Suprapubic skin (tissue), 4 donors: ENCODE measurements at regions not wholly inside any gene's neighbourhood (a gene's known extent, or its start where the extent isn't known, plus 50 kb on each side); places are given as distances from the start of the nearest gene placed in this dataset.

ENCODE experiments used
- DNase-seq, 2 donors: peaks; one replicate each; pipeline ENCODE4 v3.0.0-alpha.2; 2019; ENCODE audit warnings: low spot score in 2 of 2
- H3K27ac ChIP-seq: fragments of 200-600 bp; sonication (generic); one replicate; pipeline ENCODE4 v1.5.1; 2019
- H3K27me3 ChIP-seq: fragments of 200-600 bp; sonication (generic); one replicate; pipeline ENCODE4 v1.5.1; 2019
- H3K36me3 ChIP-seq: fragments of 200-600 bp; sonication (generic); one replicate; pipeline ENCODE4 v1.5.1; 2019
- H3K4me1 ChIP-seq: fragments of 200-600 bp; sonication (generic); one replicate; pipeline ENCODE4 v1.5.1; 2019
- H3K4me3 ChIP-seq: fragments of 200-600 bp; sonication (generic); one replicate; pipeline ENCODE4 v1.5.1; 2019; ENCODE audit warnings: mild to moderate bottlenecking
- H3K9me3 ChIP-seq: fragments of 200-600 bp; sonication (generic); one replicate; pipeline ENCODE4 v1.5.1; 2019
- CTCF ChIP-seq, 2 donors: fragments of 200-600 bp in 1 of 2; fragments of 450-650 bp in 1 of 2; sonication (generic) in 1 of 2; IDR thresholded peaks; one replicate each; pipeline ENCODE4 v1.5.1; 2016 to 2019; ENCODE audit warnings: antibody characterized with exemption in 2 of 2, mild to moderate bottlenecking in 1 of 2, moderate library complexity in 1 of 2
- EP300 ChIP-seq: sonication (generic); formaldehyde crosslinking; IDR thresholded peaks from one replicate; pipeline ENCODE4 v1.6.1; 2017; ENCODE audit warnings: antibody characterized with exemption
- POLR2A ChIP-seq, 2 donors: fragments of 450-650 bp; IDR thresholded peaks; one replicate each; pipeline ENCODE4 v1.6.1; 2017; ENCODE audit warnings: antibody characterized with exemption in 2 of 2, mild to moderate bottlenecking in 2 of 2, moderate library complexity in 2 of 2
- POLR2AphosphoS5 ChIP-seq, 3 donors: sonication (generic); formaldehyde crosslinking; IDR thresholded peaks; one replicate each; pipeline ENCODE4 v1.6.1; 2017; ENCODE audit warnings: antibody characterized with exemption in 3 of 3
- WGBS: methylation state at CpG from one replicate; pipeline ENCODE4 v1.1.5; 2018; 5-methylcytosine and 5-hydroxymethylcytosine counted together

DNA sequence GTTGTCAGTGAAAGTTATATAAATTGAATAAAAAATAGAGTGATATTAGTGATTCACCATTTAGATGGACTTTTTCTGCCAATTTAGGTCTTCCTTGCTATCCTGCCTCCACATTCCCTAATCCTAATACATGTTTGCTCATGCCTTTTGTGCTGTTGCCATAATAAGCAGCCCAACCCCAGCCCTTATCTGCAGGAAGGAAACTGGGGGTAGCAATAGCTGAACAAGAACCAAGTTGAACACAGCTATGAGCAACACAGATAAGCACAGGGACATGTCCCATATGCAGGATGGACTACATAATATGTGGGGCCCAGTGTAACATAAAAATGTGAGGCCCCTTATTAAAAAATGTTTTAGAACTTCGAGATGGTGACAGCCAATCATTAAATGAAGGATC is 91.2 kb upstream of the AHR start:
- Histone ChIP-seq H3K27me3 (no peaks in the 10 kb centered on the region), H3K27ac (no peak overlapping the region), H3K4me3 (no peak overlapping the region), H3K4me1 (no peaks in the 10 kb centered on the region), H3K36me3 (no peaks in the 10 kb centered on the region), H3K9me3 (no peaks in the 10 kb centered on the region)
- TF ChIP-seq EP300 (no peak), CTCF (IDR thresholded peaks at IDR 0.05) (no peak), POLR2AphosphoS5 (IDR thresholded peaks at IDR 0.05) (no peak), POLR2A (IDR thresholded peaks at IDR 0.05) (no peak)
- no peak for DNase-seq
- 71% methylated on average over 1 of the region's 1 CpG for WGBS

DNA sequence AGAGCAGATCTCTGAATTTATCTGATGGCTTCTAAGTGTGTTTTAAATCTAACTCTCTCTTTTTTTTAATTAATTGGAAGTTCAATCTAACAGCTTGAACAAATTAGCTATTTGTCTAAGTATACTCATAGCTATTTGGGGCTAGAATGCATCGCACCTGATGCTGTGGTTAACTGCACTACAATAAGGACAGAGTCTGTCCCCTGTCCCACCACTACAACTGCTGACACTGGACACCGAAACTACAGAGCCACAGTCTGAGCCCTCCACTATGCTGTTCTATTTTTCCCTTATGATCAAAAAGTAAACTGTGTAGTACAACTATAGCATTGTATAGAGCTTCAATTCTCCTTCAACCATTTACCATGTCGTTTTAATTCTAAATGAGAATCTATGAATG is 89.4 kb upstream of the AHR start:
- no peaks in the 10 kb centered on the region for H3K9me3 ChIP-seq
- TF ChIP-seq POLR2A (IDR thresholded peaks at IDR 0.05) (no peak), EP300 (no peak), POLR2AphosphoS5 (IDR thresholded peaks at IDR 0.05) (no peak), CTCF (IDR thresholded peaks at IDR 0.05) (no peak)
- no peak overlapping the region for H3K27ac ChIP-seq
- DNase-seq: no peak
- no peak overlapping the region for H3K4me3 ChIP-seq
- no peaks in the 10 kb centered on the region for H3K36me3 ChIP-seq
- no peaks in the 10 kb centered on the region for H3K27me3 ChIP-seq
- H3K4me1 ChIP-seq: no peaks in the 10 kb centered on the region
- WGBS: 94% methylated on average over 3 of the region's 3 CpGs

- no peak for DNase-seq
- Histone ChIP-seq H3K27me3 (no peaks in the 10 kb centered on the region), H3K4me3 (no peak overlapping the region), H3K36me3 (no peaks in the 10 kb centered on the region), H3K4me1 (no peaks in the 10 kb centered on the region), H3K27ac (no peak overlapping the region), H3K9me3 (no peaks in the 10 kb centered on the region)
- no peak for TF ChIP-seq EP300
- 98% methylated on average over 1 of the region's 1 CpG for WGBS
Measured at GRCh38 chr7:17211307-17211836, 87.1 kb upstream of the AHR start.

DNA sequence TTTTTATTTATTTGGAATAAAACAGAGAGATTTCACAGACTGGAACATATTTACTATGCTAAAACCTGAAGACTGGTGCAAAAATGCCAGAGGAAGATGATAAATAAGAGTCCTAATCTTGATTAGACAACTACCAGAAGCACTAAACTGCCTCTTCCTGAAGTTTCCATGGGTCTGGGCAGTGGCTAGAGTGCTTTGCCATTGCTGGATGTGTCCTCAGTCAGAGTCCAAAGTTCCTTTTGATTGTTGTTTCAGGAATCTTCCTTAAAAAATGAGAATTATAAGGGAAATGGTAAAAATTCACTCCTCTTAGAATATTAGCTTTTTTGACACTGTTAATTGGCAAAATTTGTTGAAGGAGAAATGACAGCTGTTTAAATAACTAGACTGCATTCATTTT is 86.3 kb upstream of the AHR start:
- DNase-seq: no peak
- no peak overlapping the region for H3K4me3 ChIP-seq
- H3K27me3 ChIP-seq: no peaks in the 10 kb centered on the region
- H3K4me1 ChIP-seq: no peaks in the 10 kb centered on the region
- no peaks in the 10 kb centered on the region for H3K36me3 ChIP-seq
- no peak overlapping the region for H3K27ac ChIP-seq
- no peaks in the 10 kb centered on the region for H3K9me3 ChIP-seq
- TF ChIP-seq EP300 (no peak), POLR2A (IDR thresholded peaks at IDR 0.05) (no peak), CTCF (IDR thresholded peaks at IDR 0.05) (no peak), POLR2AphosphoS5 (IDR thresholded peaks at IDR 0.05) (no peak)

GRCh38 chr7:17227766-17228490 is 70.5 kb upstream of the AHR start:
- no peak for DNase-seq
- WGBS: 92% methylated on average over 2 of the region's 2 CpGs
- Histone ChIP-seq H3K27me3 (no peaks in the 10 kb centered on the region), H3K36me3 (no peaks in the 10 kb centered on the region), H3K27ac (no peak overlapping the region), H3K9me3 (no peaks in the 10 kb centered on the region), H3K4me1 (no peaks in the 10 kb centered on the region), H3K4me3 (no peak overlapping the region)
- TF ChIP-seq POLR2A (IDR thresholded peaks at IDR 0.05): no peak
- TF ChIP-seq POLR2AphosphoS5 (IDR thresholded peaks at IDR 0.05): no peak
- TF ChIP-seq EP300: no peak
- TF ChIP-seq CTCF (IDR thresholded peaks at IDR 0.05): no peak

- TF ChIP-seq CTCF (IDR thresholded peaks at IDR 0.05) (no peak), POLR2AphosphoS5 (IDR thresholded peaks at IDR 0.05) (no peak), POLR2A (IDR thresholded peaks at IDR 0.05) (no peak), EP300 (no peak)
- 71% methylated on average over 2 of the region's 2 CpGs for WGBS
Measured at GRCh38 chr7:17229228-17229627, 69.2 kb upstream of the AHR start.

More at GRCh38 chr7:17229228-17229627, 69.2 kb upstream of the AHR start:
- Histone ChIP-seq H3K36me3 (no peaks in the 10 kb centered on the region), H3K9me3 (no peaks in the 10 kb centered on the region), H3K27ac (no peak overlapping the region), H3K4me1 (peaks cover 6% of the 10 kb centered on the region), H3K4me3 (no peak overlapping the region), H3K27me3 (no peaks in the 10 kb centered on the region)
- no peak for DNase-seq
